Smooth muscle cell (in vitro differentiated cells): ENCODE measurements at regions not wholly inside any gene's neighbourhood (a gene's known extent, or its start where the extent isn't known, plus 50 kb on each side); places are given as distances from the start of the nearest gene placed in this dataset.

Experiments used
- DNase-seq: peaks from one replicate; lab custom pipeline; 2025; ENCODE audit not compliant: unreplicated experiment; lab: John Stamatoyannopoulos, UW
- H2AFZ ChIP-seq: fragments of 200-600 bp; sonication (generic); 2 replicates; pipeline ENCODE4 v1.6.0; 2016; ENCODE audit warnings: antibody characterized with exemption, low read depth, mild to moderate bottlenecking
- H3F3A ChIP-seq: fragments of 200-600 bp; sonication (generic); 2 replicates; pipeline ENCODE4 v1.6.0; 2017; ENCODE audit warnings: antibody characterized with exemption, low read depth
- H3K27ac ChIP-seq: fragments of 200-600 bp; sonication (generic); 2 replicates; pipeline ENCODE4 v1.5.1; 2016; ENCODE audit warnings: low read depth, mild to moderate bottlenecking
- H3K27me3 ChIP-seq: fragments of 200-600 bp; sonication (generic); 2 replicates; pipeline ENCODE4 v1.6.1; 2016; ENCODE audit warnings: low read depth, mild to moderate bottlenecking
- H3K36me3 ChIP-seq: fragments of 200-600 bp; sonication (generic); 2 replicates; pipeline ENCODE4 v1.5.1; 2016; ENCODE audit warnings: low read depth
- H3K4me1 ChIP-seq: fragments of 200-600 bp; sonication (generic); 2 replicates; pipeline ENCODE4 v1.5.1; 2016; ENCODE audit warnings: low read depth
- H3K4me2 ChIP-seq: fragments of 200-600 bp; sonication (generic); 2 replicates; pipeline ENCODE4 v1.6.0; 2016; ENCODE audit warnings: mild to moderate bottlenecking
- H3K4me3 ChIP-seq: fragments of 200-600 bp; sonication (generic); 2 replicates; pipeline ENCODE4 v1.5.1; 2016; ENCODE audit warnings: mild to moderate bottlenecking
- H3K79me2 ChIP-seq: fragments of 200-600 bp; sonication (generic); 2 replicates; pipeline ENCODE4 v1.6.0; 2016; ENCODE audit warnings: low read depth, mild to moderate bottlenecking
- H3K9ac ChIP-seq: fragments of 200-600 bp; sonication (generic); 2 replicates; pipeline ENCODE4 v1.6.0; 2016; ENCODE audit warnings: low read depth
- H3K9me3 ChIP-seq: fragments of 200-600 bp; sonication (generic); replicated peaks from 2 replicates; pipeline ENCODE4 v1.5.1; 2016; ENCODE audit warnings: low read depth
- H4K20me1 ChIP-seq: fragments of 200-600 bp; sonication (generic); 2 replicates; pipeline ENCODE4 v1.6.0; 2016; ENCODE audit warnings: low read depth
- CTCF ChIP-seq: fragments of 200-600 bp; sonication (generic); IDR thresholded peaks from 2 replicates; pipeline ENCODE4 v1.5.1; 2017; ENCODE audit warnings: borderline replicate concordance, mild to moderate bottlenecking, antibody characterized with exemption; ENCODE audit not compliant: insufficient read depth, poor library complexity, severe bottlenecking
- WGBS: methylation state at CpG from one replicate; pipeline ENCODE4 v1.1.7; 2016; ENCODE audit warnings: low lambda C conversion rate; 5-methylcytosine and 5-hydroxymethylcytosine counted together

DNA sequence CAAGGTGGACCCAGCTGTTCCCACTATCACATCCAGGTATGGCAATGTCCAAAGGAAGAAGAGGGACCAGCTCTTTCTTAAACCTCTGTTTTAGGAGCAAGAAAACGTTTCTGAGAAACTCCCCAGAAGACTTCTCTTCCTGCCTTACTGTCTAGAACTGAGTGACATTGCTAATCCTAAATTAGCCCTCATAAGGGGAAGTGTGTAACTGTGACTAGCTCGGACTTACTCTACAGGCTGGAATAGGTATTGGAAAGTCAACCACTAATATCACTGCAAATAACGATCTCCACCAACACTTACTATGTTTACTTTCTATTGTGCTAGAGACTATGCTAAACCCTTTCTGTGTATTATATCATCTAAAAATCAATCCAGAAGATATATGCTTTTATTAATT is 49.9 kb upstream of the RELN start:
- H3K9me3 ChIP-seq, result no peaks in the 10 kb centered on the region
- no peak overlapping the region for H3K4me3 ChIP-seq
- no peaks in the 10 kb centered on the region for H3F3A ChIP-seq
- no peak for DNase-seq
- no peaks in the 10 kb centered on the region for H4K20me1 ChIP-seq
- H3K79me2 ChIP-seq, result no peaks in the 10 kb centered on the region
- WGBS, result 68% methylated on average over 3 of the region's 3 CpGs
- no peak overlapping the region for H2AFZ ChIP-seq
- H3K4me1 ChIP-seq, result peaks cover 6% of the 10 kb centered on the region
- no peaks in the 10 kb centered on the region for H3K27me3 ChIP-seq
- no peak overlapping the region for H3K4me2 ChIP-seq
- H3K27ac ChIP-seq, result no peak overlapping the region
- H3K9ac ChIP-seq, result no peak overlapping the region
- H3K36me3 ChIP-seq, result no peaks in the 10 kb centered on the region
- TF ChIP-seq CTCF, result no peak
